ENCODE measurements at regions not wholly inside any gene's neighbourhood (a gene's known extent, or its start where the extent isn't known, plus 50 kb on each side); places are given as distances from the start of the nearest gene placed in this dataset.

GRCh38 chr6:11392778-11393507 is 144.6 kb upstream of the TMEM170B start (continued):
- TF ChIP-seq SP1 (IDR thresholded peaks at IDR 0.05) (no peak), SP1 (CRISPR knock-in tag; IDR thresholded peaks at IDR 0.05) (peak; percentile 29; the same call in 1 of the 2 replicates), ZNF256 (CRISPR knock-in tag; conservative IDR thresholded peaks at IDR 0.05) (no peak), ZNF703 (CRISPR knock-in tag; IDR thresholded peaks at IDR 0.05; ENCODE audit: borderline replicate concordance) (0 out of 2 replicates have a peak, but pooled peaks have one; percentile 67), DMAP1 (CRISPR knock-in tag; IDR thresholded peaks at IDR 0.05) (peak; percentile 86), AHR (CRISPR knock-in tag; IDR thresholded peaks at IDR 0.05) (peak; percentile 99), PPARG (CRISPR knock-in tag; conservative IDR thresholded peaks at IDR 0.05) (peak; percentile 87; the same call in 1 of the 2 replicates), CHD2 (IDR thresholded peaks at IDR 0.05; ENCODE audit: low read depth, low read length) (no peak), ZNF205 (CRISPR knock-in tag; IDR thresholded peaks at IDR 0.05) (peak; percentile 88), ZNF160 (CRISPR knock-in tag; IDR thresholded peaks at IDR 0.05) (0 out of 2 replicates have a peak, but pooled peaks have one; percentile 68), PAXIP1 (CRISPR knock-in tag; conservative IDR thresholded peaks at IDR 0.05) (peak; percentile 95), MEIS2 (CRISPR knock-in tag; IDR thresholded peaks at IDR 0.05) (peak; percentile 98), ZBTB7A (CRISPR knock-in tag; IDR thresholded peaks at IDR 0.05) (no peak), ZNF12 (CRISPR knock-in tag; IDR thresholded peaks at IDR 0.05) (peak; percentile 88; the same call in 1 of the 2 replicates), ZNF557 (CRISPR knock-in tag; IDR thresholded peaks at IDR 0.05) (0 out of 2 replicates have a peak, but pooled peaks have one; percentile 48), TOE1 (CRISPR knock-in tag; IDR thresholded peaks at IDR 0.05) (0 out of 2 replicates have a peak, but pooled peaks have one; percentile 56), STAT5B (CRISPR knock-in tag; IDR thresholded peaks at IDR 0.05) (peak; percentile 90; the same call in 1 of the 2 replicates), MIER2 (CRISPR knock-in tag; IDR thresholded peaks at IDR 0.05) (peak; percentile 81), ZNF263 (CRISPR knock-in tag; IDR thresholded peaks at IDR 0.05) (no peak), ATM (IDR thresholded peaks at IDR 0.05; ENCODE audit: borderline replicate concordance) (no peak), HDAC1 (CRISPR knock-in tag; IDR thresholded peaks at IDR 0.05) (peak; percentile 96), TRIM22 (IDR thresholded peaks at IDR 0.05) (no peak), ZNF558 (CRISPR knock-in tag; IDR thresholded peaks at IDR 0.05; ENCODE audit: borderline replicate concordance) (no peak), ATF1 (CRISPR knock-in tag; IDR thresholded peaks at IDR 0.05) (peak; percentile 69)
- TF ChIP-seq, protein P1, sequence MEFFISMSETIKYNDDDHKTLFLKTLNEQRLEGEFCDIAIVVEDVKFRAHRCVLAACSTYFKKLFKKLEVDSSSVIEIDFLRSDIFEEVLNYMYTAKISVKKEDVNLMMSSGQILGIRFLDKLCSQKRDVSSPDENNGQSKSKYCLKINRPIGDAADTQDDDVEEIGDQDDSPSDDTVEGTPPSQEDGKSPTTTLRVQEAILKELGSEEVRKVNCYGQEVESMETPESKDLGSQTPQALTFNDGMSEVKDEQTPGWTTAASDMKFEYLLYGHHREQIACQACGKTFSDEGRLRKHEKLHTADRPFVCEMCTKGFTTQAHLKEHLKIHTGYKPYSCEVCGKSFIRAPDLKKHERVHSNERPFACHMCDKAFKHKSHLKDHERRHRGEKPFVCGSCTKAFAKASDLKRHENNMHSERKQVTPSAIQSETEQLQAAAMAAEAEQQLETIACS (CRISPR knock-in tag; IDR thresholded peaks at IDR 0.05): no peak
- TF ChIP-seq, protein P2, sequence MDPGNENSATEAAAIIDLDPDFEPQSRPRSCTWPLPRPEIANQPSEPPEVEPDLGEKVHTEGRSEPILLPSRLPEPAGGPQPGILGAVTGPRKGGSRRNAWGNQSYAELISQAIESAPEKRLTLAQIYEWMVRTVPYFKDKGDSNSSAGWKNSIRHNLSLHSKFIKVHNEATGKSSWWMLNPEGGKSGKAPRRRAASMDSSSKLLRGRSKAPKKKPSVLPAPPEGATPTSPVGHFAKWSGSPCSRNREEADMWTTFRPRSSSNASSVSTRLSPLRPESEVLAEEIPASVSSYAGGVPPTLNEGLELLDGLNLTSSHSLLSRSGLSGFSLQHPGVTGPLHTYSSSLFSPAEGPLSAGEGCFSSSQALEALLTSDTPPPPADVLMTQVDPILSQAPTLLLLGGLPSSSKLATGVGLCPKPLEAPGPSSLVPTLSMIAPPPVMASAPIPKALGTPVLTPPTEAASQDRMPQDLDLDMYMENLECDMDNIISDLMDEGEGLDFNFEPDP (CRISPR knock-in tag; conservative IDR thresholded peaks at IDR 0.05): no peak

Data from HepG2 (cell line).